ENCODE measurements at regions not wholly inside any gene's neighbourhood (a gene's known extent, or its start where the extent isn't known, plus 50 kb on each side); places are given as distances from the start of the nearest gene placed in this dataset.

- TF ChIP-seq CTCF (IDR thresholded peaks at IDR 0.05) (no peak), POLR2A (IDR thresholded peaks at IDR 0.05) (no peak)
Observed at GRCh38 chr10:33774857-33775256, 440.4 kb upstream of the NRP1 start.
